ENCODE measurements at regions not wholly inside any gene's neighbourhood (a gene's known extent, or its start where the extent isn't known, plus 50 kb on each side); places are given as distances from the start of the nearest gene placed in this dataset.

DNA sequence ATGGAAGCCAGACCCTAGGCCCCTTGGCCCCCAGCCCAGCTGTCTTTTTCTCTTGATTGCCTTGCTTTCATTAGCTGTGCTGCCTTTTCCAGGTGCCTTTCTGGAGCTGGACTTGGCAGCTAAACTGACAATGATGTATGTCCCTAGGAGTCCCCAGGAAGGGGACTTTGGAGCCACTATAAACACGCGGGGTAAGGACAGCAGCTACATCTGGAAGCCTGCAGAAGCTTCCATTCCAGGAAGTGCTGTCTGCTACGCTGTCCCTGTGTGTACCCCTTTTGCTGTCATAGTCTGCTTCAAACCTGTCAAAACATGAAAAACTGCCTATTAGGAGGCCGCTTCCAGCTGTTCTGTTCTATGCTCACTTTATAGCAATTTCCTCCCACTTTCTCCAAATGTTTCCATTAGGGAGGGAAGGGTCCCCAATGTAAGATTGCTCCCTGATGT, 153.3 kb upstream of the RAG2 start:
- no peak overlapping the region for H3K4me3 ChIP-seq (ENCODE audit: insufficient read depth, low read length)
- DNase-seq (ENCODE audit: insufficient read length, low spot score, missing footprints) = no peak
- H3K9me3 ChIP-seq (ENCODE audit: low read depth, low read length) = no peaks in the 10 kb centered on the region
- no peak overlapping the region for H3K27ac ChIP-seq (ENCODE audit: low read depth, low read length)
- H3K4me2 ChIP-seq (ENCODE audit: insufficient read depth, low read length) = no peak overlapping the region
- H2AFZ ChIP-seq (ENCODE audit: low read length) = no peak overlapping the region
- no peaks in the 10 kb centered on the region for H3K27me3 ChIP-seq (ENCODE audit: insufficient read depth, low read length)
- no peaks in the 10 kb centered on the region for H3K79me2 ChIP-seq (ENCODE audit: insufficient read depth, low read length)
- no peaks in the 10 kb centered on the region for H3K36me3 ChIP-seq (ENCODE audit: insufficient read depth, low read length)
- no peaks in the 10 kb centered on the region for H3K4me1 ChIP-seq (ENCODE audit: insufficient read depth, low read length)
- TF ChIP-seq, protein P1, sequence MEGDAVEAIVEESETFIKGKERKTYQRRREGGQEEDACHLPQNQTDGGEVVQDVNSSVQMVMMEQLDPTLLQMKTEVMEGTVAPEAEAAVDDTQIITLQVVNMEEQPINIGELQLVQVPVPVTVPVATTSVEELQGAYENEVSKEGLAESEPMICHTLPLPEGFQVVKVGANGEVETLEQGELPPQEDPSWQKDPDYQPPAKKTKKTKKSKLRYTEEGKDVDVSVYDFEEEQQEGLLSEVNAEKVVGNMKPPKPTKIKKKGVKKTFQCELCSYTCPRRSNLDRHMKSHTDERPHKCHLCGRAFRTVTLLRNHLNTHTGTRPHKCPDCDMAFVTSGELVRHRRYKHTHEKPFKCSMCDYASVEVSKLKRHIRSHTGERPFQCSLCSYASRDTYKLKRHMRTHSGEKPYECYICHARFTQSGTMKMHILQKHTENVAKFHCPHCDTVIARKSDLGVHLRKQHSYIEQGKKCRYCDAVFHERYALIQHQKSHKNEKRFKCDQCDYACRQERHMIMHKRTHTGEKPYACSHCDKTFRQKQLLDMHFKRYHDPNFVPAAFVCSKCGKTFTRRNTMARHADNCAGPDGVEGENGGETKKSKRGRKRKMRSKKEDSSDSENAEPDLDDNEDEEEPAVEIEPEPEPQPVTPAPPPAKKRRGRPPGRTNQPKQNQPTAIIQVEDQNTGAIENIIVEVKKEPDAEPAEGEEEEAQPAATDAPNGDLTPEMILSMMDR (IDR thresholded peaks at IDR 0.05; ENCODE audit: extremely low read depth, low read depth, low read length) = no peak
- H4K20me1 ChIP-seq (ENCODE audit: insufficient read depth, low read length) = no peaks in the 10 kb centered on the region

DNA sequence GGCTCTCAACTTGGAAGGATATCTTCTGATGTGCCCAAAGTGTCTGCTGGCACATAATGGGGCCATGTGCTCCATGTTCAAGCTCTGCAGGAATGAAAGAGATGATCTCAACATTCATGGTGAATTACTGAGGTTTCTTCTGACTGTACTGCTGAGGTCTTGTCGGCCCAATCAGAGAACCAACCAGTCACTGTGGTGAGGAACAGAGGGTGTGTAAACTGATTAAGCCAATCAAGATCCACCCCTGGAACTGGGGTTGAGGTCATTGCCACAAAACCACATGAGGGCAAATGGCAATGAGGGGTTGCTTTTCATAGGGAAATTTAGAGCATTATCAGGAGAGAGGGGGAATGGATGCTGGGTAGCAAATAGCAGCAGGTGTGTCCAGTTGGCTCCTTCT, 152.3 kb upstream of the RAG2 start:
- no peak overlapping the region for H3K4me3 ChIP-seq (ENCODE audit: insufficient read depth, low read length)
- no peak overlapping the region for H3K4me2 ChIP-seq (ENCODE audit: insufficient read depth, low read length)
- TF ChIP-seq, protein P1 (IDR thresholded peaks at IDR 0.05; ENCODE audit: extremely low read depth, low read depth, low read length) = no peak
- no peak for DNase-seq (ENCODE audit: insufficient read length, low spot score, missing footprints)
- no peak overlapping the region for H2AFZ ChIP-seq (ENCODE audit: low read length)
- H3K27me3 ChIP-seq (ENCODE audit: insufficient read depth, low read length) = no peaks in the 10 kb centered on the region
- H3K27ac ChIP-seq (ENCODE audit: low read depth, low read length) = no peak overlapping the region
- no peaks in the 10 kb centered on the region for H3K79me2 ChIP-seq (ENCODE audit: insufficient read depth, low read length)
- no peaks in the 10 kb centered on the region for H4K20me1 ChIP-seq (ENCODE audit: insufficient read depth, low read length)
- H3K4me1 ChIP-seq (ENCODE audit: insufficient read depth, low read length) = no peaks in the 10 kb centered on the region
- no peaks in the 10 kb centered on the region for H3K36me3 ChIP-seq (ENCODE audit: insufficient read depth, low read length)
- no peaks in the 10 kb centered on the region for H3K9me3 ChIP-seq (ENCODE audit: low read depth, low read length)

DNA sequence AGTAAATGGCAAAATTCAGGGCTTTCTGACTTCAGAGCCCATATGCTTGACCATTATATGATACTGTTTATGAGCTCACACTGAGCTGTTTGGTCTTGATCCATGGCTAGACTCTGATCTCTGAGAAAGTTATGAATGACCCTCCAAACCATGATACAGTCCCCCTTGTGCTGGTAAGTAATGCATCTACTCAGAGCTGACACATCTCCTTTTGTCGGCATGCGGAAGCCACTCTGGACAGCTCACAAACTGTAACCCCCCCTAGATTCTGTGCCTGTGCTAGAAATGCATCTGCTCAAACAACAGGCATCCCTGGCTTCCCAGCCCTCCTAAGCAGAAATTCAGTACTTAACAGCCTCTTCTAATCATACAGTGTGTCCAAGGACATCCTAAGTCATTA, 150.8 kb upstream of the RAG2 start:
- Histone ChIP-seq H3K9me3 (ENCODE audit: low read depth, low read length) (no peaks in the 10 kb centered on the region), H3K27me3 (ENCODE audit: insufficient read depth, low read length) (no peaks in the 10 kb centered on the region), H4K20me1 (ENCODE audit: insufficient read depth, low read length) (no peaks in the 10 kb centered on the region), H2AFZ (ENCODE audit: low read length) (no peak overlapping the region), H3K4me1 (ENCODE audit: insufficient read depth, low read length) (peaks cover 3% of the 10 kb centered on the region), H3K79me2 (ENCODE audit: insufficient read depth, low read length) (no peaks in the 10 kb centered on the region), H3K27ac (ENCODE audit: low read depth, low read length) (no peak overlapping the region), H3K36me3 (ENCODE audit: insufficient read depth, low read length) (no peaks in the 10 kb centered on the region), H3K4me3 (ENCODE audit: insufficient read depth, low read length) (no peak overlapping the region), H3K4me2 (ENCODE audit: insufficient read depth, low read length) (no peak overlapping the region)
- no peak for DNase-seq (ENCODE audit: insufficient read length, low spot score, missing footprints)
- TF ChIP-seq, protein P1 (IDR thresholded peaks at IDR 0.05; ENCODE audit: extremely low read depth, low read depth, low read length) = no peak

DNA sequence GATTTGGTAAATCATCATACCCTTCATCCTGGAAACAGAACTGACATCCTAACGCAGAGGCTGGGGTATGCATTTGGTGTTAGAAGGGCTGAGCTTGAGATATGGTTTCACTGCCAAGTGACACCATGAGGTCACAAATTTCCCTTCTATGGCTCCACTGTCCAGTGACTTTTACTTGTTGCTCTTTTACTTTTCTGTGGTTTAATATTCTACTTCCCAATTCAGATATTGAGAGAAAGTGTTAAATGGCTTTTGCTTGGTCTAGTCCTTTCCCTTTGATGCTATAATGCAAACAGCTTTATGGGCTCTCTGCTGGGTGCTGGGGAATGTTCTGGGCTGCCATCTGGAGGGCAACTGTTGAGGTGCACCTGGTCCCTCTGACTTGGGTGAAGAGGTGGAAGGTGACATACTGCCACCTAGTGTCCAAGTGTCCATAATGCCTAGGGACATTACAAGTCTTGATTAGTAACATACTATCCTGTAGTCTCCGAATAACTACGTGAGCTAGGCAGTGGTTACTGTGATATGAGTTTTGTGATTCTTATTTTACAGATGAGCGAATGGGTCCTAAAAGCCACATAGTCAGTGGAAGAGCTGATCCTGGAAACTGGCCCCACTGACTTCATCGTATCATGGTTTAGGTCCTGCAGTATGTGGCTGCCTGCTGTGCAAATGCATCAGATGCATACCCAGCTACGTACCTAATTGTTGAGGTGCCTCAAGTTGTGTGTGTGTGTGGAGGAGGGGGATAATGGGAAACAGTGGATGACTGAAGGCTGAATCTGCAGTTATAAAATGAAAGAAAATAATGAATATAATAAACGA, 149.1 kb upstream of the RAG2 start:
- Histone ChIP-seq H3K4me3 (ENCODE audit: insufficient read depth, low read length) (no peak overlapping the region), H4K20me1 (ENCODE audit: insufficient read depth, low read length) (no peaks in the 10 kb centered on the region), H3K9me3 (ENCODE audit: low read depth, low read length) (no peaks in the 10 kb centered on the region), H3K4me1 (ENCODE audit: insufficient read depth, low read length) (peaks cover 3% of the 10 kb centered on the region), H3K27me3 (ENCODE audit: insufficient read depth, low read length) (no peaks in the 10 kb centered on the region), H3K36me3 (ENCODE audit: insufficient read depth, low read length) (no peaks in the 10 kb centered on the region), H2AFZ (ENCODE audit: low read length) (no peak overlapping the region), H3K79me2 (ENCODE audit: insufficient read depth, low read length) (no peaks in the 10 kb centered on the region), H3K4me2 (ENCODE audit: insufficient read depth, low read length) (no peak overlapping the region), H3K27ac (ENCODE audit: low read depth, low read length) (no peak overlapping the region)
- TF ChIP-seq, protein P1 (IDR thresholded peaks at IDR 0.05; ENCODE audit: extremely low read depth, low read depth, low read length) = peak; percentile 100
- DNase-seq (ENCODE audit: insufficient read length, low spot score, missing footprints) = peak; percentile 68

All from osteoblast (primary cell).